Loucy (cell line): ENCODE measurements at regions not wholly inside any gene's neighbourhood (a gene's known extent, or its start where the extent isn't known, plus 50 kb on each side); places are given as distances from the start of the nearest gene placed in this dataset.

ENCODE experiments used
- H2AFZ ChIP-seq: fragments of 200-600 bp; sonication (generic); 2 replicates; pipeline ENCODE4 v1.6.0; 2016; ENCODE audit warnings: antibody characterized with exemption, mild to moderate bottlenecking, low read length, moderate library complexity
- H3F3A ChIP-seq: fragments of 200-600 bp; 2 replicates; pipeline ENCODE4 v1.6.0; 2016; ENCODE audit warnings: antibody characterized with exemption, low read depth, mild to moderate bottlenecking
- H3K27me3 ChIP-seq: fragments of 200-600 bp; sonication (generic); 2 replicates; pipeline ENCODE4 v1.6.1; 2014; ENCODE audit warnings: low read length, mild to moderate bottlenecking; ENCODE audit not compliant: insufficient read depth, poor library complexity, severe bottlenecking
- H3K36me3 ChIP-seq: fragments of 200-600 bp; sonication (generic); 2 replicates; pipeline ENCODE4 v1.6.1; 2016; ENCODE audit warnings: low read length; ENCODE audit not compliant: insufficient read depth
- H3K4me1 ChIP-seq: fragments of 200-600 bp; sonication (generic); 2 replicates; pipeline ENCODE4 v1.5.1; 2014; ENCODE audit warnings: low read length, mild to moderate bottlenecking; ENCODE audit not compliant: insufficient read depth, poor library complexity, severe bottlenecking
- H3K4me2 ChIP-seq: fragments of 200-600 bp; sonication (generic); 2 replicates; pipeline ENCODE4 v1.6.0; 2014; ENCODE audit warnings: antibody characterized with exemption, low read length, low read depth, mild to moderate bottlenecking; ENCODE audit not compliant: poor library complexity, severe bottlenecking
- H3K4me3 ChIP-seq: fragments of 200-600 bp; sonication (generic); 2 replicates; pipeline ENCODE4 v1.5.1; 2014; ENCODE audit warnings: low read length, mild to moderate bottlenecking, mixed read lengths; ENCODE audit not compliant: poor library complexity, severe bottlenecking
- H3K79me2 ChIP-seq: fragments of 200-600 bp; sonication (generic); 2 replicates; pipeline ENCODE4 v1.6.1; 2014; ENCODE audit warnings: low read length; ENCODE audit not compliant: insufficient read depth
- H3K9ac ChIP-seq: fragments of 200-600 bp; sonication (generic); 2 replicates; pipeline ENCODE4 v1.6.0; 2014; ENCODE audit warnings: mild to moderate bottlenecking, low read depth, low read length, moderate library complexity; ENCODE audit not compliant: poor library complexity, severe bottlenecking
- H3K9me2 ChIP-seq: fragments of 200-600 bp; sonication (generic); replicated peaks from 2 replicates; pipeline ENCODE4 v1.6.1; 2016; ENCODE audit warnings: low read depth, low read length, mixed read lengths
- H3K9me3 ChIP-seq: fragments of 200-600 bp; sonication (generic); 2 replicates; pipeline ENCODE4 v1.6.1; 2014; ENCODE audit warnings: mild to moderate bottlenecking, antibody characterized with exemption, low read length, low read depth; ENCODE audit not compliant: insufficient read depth
- H4K20me1 ChIP-seq: fragments of 200-600 bp; sonication (generic); 2 replicates; pipeline ENCODE4 v1.6.0; 2014; ENCODE audit warnings: antibody characterized with exemption, low read length, mild to moderate bottlenecking; ENCODE audit not compliant: insufficient read depth, poor library complexity, severe bottlenecking
- CTCF ChIP-seq: fragments of 200-600 bp; sonication (generic); conservative IDR thresholded peaks from 2 replicates; pipeline ENCODE4 v1.5.1; 2014; ENCODE audit warnings: mild to moderate bottlenecking, antibody characterized with exemption, low read length
- EZH2phosphoT487 ChIP-seq: fragments of 200-600 bp; IDR thresholded peaks from 2 replicates; pipeline ENCODE4 v1.6.1; 2018; ENCODE audit warnings: antibody characterized with exemption, mild to moderate bottlenecking, moderate library complexity, borderline replicate concordance

- no peaks in the 10 kb centered on the region for H3K9me2 ChIP-seq
- H3K36me3 ChIP-seq: no peaks in the 10 kb centered on the region
- H3K4me2 ChIP-seq: no peak overlapping the region
- no peaks in the 10 kb centered on the region for H3K79me2 ChIP-seq
- peaks cover 4% of the 10 kb centered on the region; the same call in 1 of the 2 replicates for H3K9me3 ChIP-seq
- H3K4me3 ChIP-seq: no peak overlapping the region
- no peaks in the 10 kb centered on the region for H4K20me1 ChIP-seq
- no peak for TF ChIP-seq CTCF
- TF ChIP-seq EZH2phosphoT487: no peak
- H3K27me3 ChIP-seq: no peaks in the 10 kb centered on the region
- peaks cover 13% of the 10 kb centered on the region for H3K4me1 ChIP-seq
- H2AFZ ChIP-seq: no peak overlapping the region
- H3K9ac ChIP-seq: no peak overlapping the region
- no peaks in the 10 kb centered on the region; the same call in 1 of the 2 replicates for H3F3A ChIP-seq
Observed at GRCh38 chr15:38093931-38094330, 158.7 kb upstream of the SPRED1 start.

DNA sequence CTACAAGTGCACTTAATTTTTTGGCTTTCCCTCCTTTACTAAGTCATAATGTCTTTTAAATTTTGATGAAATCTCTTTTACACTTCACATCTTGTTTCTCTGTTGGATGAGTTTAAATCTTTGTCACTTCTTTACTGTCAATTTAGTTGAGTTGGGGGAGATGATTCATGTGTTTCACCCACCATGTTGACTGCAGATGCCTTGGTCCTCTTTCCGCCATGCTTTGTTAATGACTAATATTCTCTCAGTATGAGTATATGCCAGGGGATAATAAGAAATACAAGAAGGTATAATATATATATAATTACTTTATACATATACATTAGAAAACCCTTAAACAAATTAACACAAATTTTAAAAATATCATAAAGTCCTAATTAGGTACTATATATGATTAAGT lies 149.7 kb upstream of the SPRED1 start:
- H3F3A ChIP-seq: no peaks in the 10 kb centered on the region
- H3K27me3 ChIP-seq: no peaks in the 10 kb centered on the region
- no peaks in the 10 kb centered on the region for H3K9me2 ChIP-seq
- H3K9me3 ChIP-seq: no peaks in the 10 kb centered on the region
- H3K79me2 ChIP-seq: no peaks in the 10 kb centered on the region
- no peak overlapping the region for H3K4me3 ChIP-seq
- no peaks in the 10 kb centered on the region for H3K36me3 ChIP-seq
- no peaks in the 10 kb centered on the region for H3K4me1 ChIP-seq
- H3K9ac ChIP-seq: no peak overlapping the region
- no peak overlapping the region for H2AFZ ChIP-seq
- H4K20me1 ChIP-seq: no peaks in the 10 kb centered on the region
- TF ChIP-seq EZH2phosphoT487 (no peak), CTCF (no peak)
- no peak overlapping the region for H3K4me2 ChIP-seq

DNA sequence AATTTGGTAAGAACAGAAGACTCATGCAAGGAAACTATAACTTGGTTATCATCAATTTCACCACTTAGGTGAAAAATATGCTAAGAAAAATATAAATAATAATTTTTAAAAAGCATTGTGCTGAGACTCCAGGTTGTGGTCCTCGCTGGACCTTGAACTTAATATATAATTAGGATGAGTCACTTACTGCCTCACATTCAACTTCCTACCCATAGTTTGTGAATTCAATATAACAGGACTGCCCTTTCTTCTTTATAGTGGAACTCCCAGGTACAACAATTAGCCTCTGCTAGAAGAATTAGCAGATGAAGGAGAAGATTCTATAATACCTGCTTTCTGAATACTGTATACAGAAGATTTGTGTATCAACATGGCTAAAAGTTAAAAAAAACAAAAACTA lies 149.1 kb upstream of the SPRED1 start:
- Histone ChIP-seq H3K79me2 (no peaks in the 10 kb centered on the region), H2AFZ (no peak overlapping the region), H3F3A (no peaks in the 10 kb centered on the region), H4K20me1 (no peaks in the 10 kb centered on the region), H3K4me2 (no peak overlapping the region), H3K9me3 (no peaks in the 10 kb centered on the region), H3K9me2 (no peaks in the 10 kb centered on the region), H3K27me3 (no peaks in the 10 kb centered on the region), H3K4me3 (no peak overlapping the region), H3K9ac (no peak overlapping the region), H3K4me1 (no peaks in the 10 kb centered on the region), H3K36me3 (no peaks in the 10 kb centered on the region)
- no peak for TF ChIP-seq EZH2phosphoT487
- no peak for TF ChIP-seq CTCF
